Right lobe of liver (tissue), 6 donors: ENCODE measurements at regions not wholly inside any gene's neighbourhood (a gene's known extent, or its start where the extent isn't known, plus 50 kb on each side); places are given as distances from the start of the nearest gene placed in this dataset.
"Not testable (repeated sequence)": the region's sequence is repeated elsewhere in the genome, so short reads cannot be mapped to it uniquely, and the experiment has no call there.

Experiments
- ATAC-seq, 4 donors: fragments of 200-7000 bp; cut with Tn5 transposase; one replicate each; pipeline ENCODE4 v1.9.1; 2020; ENCODE audit warnings: mild to moderate bottlenecking in 4 of 4, moderate library complexity in 4 of 4
- DNase-seq, 3 donors: peaks; one replicate each; pipeline ENCODE4 v3.0.0-alpha.2; 2020
- H3K27ac ChIP-seq, 3 donors: fragments of 200-600 bp; one replicate each; pipeline ENCODE4 v1.8.0; 2022
- H3K27me3 ChIP-seq, 2 donors: fragments of 200-600 bp; one replicate each; pipeline ENCODE4 v1.8.0; 2022
- H3K36me3 ChIP-seq, 4 donors: fragments of 200-600 bp; sonication (generic) in 1 of 4; one replicate each; pipeline versions ENCODE4 v1.5.1 to v1.8.0; 2017 to 2022; ENCODE audit warnings: control low read depth in 1 of 4
- H3K4me1 ChIP-seq, 4 donors: fragments of 200-600 bp; sonication (generic) in 1 of 4; one replicate each; pipeline versions ENCODE4 v1.5.1 to v1.8.0; 2017 to 2022; ENCODE audit warnings: control low read depth in 1 of 4
- H3K4me3 ChIP-seq, 3 donors: fragments of 200-600 bp; one replicate each; pipeline ENCODE4 v1.8.0; 2022
- H3K9me3 ChIP-seq, 4 donors: fragments of 200-600 bp; sonication (generic) in 1 of 4; one replicate each; pipeline versions ENCODE4 v1.5.1 to v1.8.0; 2017 to 2022; ENCODE audit warnings: control low read depth in 1 of 4
- CTCF ChIP-seq, 4 donors: fragments of 200-600 bp in 3 of 4; fragments of 450-650 bp in 1 of 4; IDR thresholded peaks; one replicate each; pipeline versions ENCODE4 v1.5.1 to v1.8.0; 2016 to 2022; ENCODE audit warnings: antibody characterized with exemption in 4 of 4, mild to moderate bottlenecking in 2 of 4
- POLR2A ChIP-seq: fragments of 450-650 bp; IDR thresholded peaks from one replicate; pipeline ENCODE4 v1.6.1; 2017; ENCODE audit warnings: antibody characterized with exemption, mild to moderate bottlenecking
- WGBS: methylation state at CpG from one replicate; pipeline ENCODE4 v1.1.6; 2018; ENCODE audit warnings: low coverage, low lambda C conversion rate; ENCODE audit not compliant: insufficient coverage; ENCODE audit errors: missing lambda C conversion rate; 5-methylcytosine and 5-hydroxymethylcytosine counted together
- intact Hi-C, 2 donors: fragments of 100-400 bp; cut with DNase I; formaldehyde crosslinking; loops; one replicate each; pipeline versions ENCODE4 v1.11.2 to v1.14.1; 2022
- donor health status: DM: no; HTN: yes; CAD: no.
- donor health status: DM: no; HTN: no; CAD: no.
- donor health status: DM: no; HTN: no; CAD: no.
- donor health status: DM: no; HTN: yes; CAD: no.
- donor health status: DM: no; HTN: yes; CAD: no.

- no peak for DNase-seq
- intact Hi-C loops = no loop called here
These were observed 928.7 kb downstream of the DIPK2A start for GRCh38 chr3:144900366-144900765.

GRCh38 chr3:144907581-144907980 lies 936.0 kb downstream of the DIPK2A start:
- H3K27ac ChIP-seq, H3K4me1 ChIP-seq, H3K36me3 ChIP-seq, ATAC-seq, H3K27me3 ChIP-seq, H3K4me3 ChIP-seq, H3K9me3 ChIP-seq, DNase-seq, intact Hi-C loops: not testable (repeated sequence)
- WGBS = 28% methylated on average over 3 of the region's 3 CpGs

More at GRCh38 chr3:144900366-144900765, 928.7 kb downstream of the DIPK2A start:
- H3K4me3 ChIP-seq = no peak overlapping the region
- ATAC-seq = no peak
- no peaks in the 10 kb centered on the region for H3K36me3 ChIP-seq
- no peaks in the 10 kb centered on the region for H3K9me3 ChIP-seq
- no peaks in the 10 kb centered on the region for H3K4me1 ChIP-seq
- no peak for TF ChIP-seq POLR2A
- TF ChIP-seq CTCF (IDR thresholded peaks at IDR 0.05) = no peak
- no peak overlapping the region for H3K27ac ChIP-seq
- H3K27me3 ChIP-seq = no peaks in the 10 kb centered on the region

GRCh38 chr3:144912968-144913367 lies 941.3 kb downstream of the DIPK2A start:
- no peak overlapping the region for H3K27ac ChIP-seq
- intact Hi-C loops = no loop called here

GRCh38 chr3:144915202-144915601 lies 943.6 kb downstream of the DIPK2A start:
- ATAC-seq (peak in 2 of 4 donors; percentile 59 to 76), DNase-seq (no peak)
- intact Hi-C loops = no loop called here
- no peaks in the 10 kb centered on the region for H3K36me3 ChIP-seq
- H3K9me3 ChIP-seq = no peaks in the 10 kb centered on the region
- no peak overlapping the region for H3K27ac ChIP-seq
- WGBS = 7% methylated on average over 4 of the region's 5 CpGs
- H3K4me3 ChIP-seq = no peak overlapping the region
- H3K4me1 ChIP-seq = no peaks in the 10 kb centered on the region
- TF ChIP-seq POLR2A = no peak
- no peaks in the 10 kb centered on the region for H3K27me3 ChIP-seq

More at GRCh38 chr3:144912968-144913367, 941.3 kb downstream of the DIPK2A start:
- H3K4me3 ChIP-seq = no peak overlapping the region
- no peak for ATAC-seq
- no peaks in the 10 kb centered on the region for H3K4me1 ChIP-seq
- 63% methylated on average over 3 of the region's 7 CpGs for whole genome bisulfite sequencing
- H3K9me3 ChIP-seq = no peaks in the 10 kb centered on the region
- DNase-seq = no peak
- no peaks in the 10 kb centered on the region for H3K27me3 ChIP-seq
- no peaks in the 10 kb centered on the region for H3K36me3 ChIP-seq
- no peak for TF ChIP-seq CTCF (IDR thresholded peaks at IDR 0.05)
- no peak for TF ChIP-seq POLR2A

GRCh38 chr3:144921710-144922109 lies 950.1 kb downstream of the DIPK2A start:
- Histone ChIP-seq H3K4me3 (no peak overlapping the region), H3K4me1 (no peaks in the 10 kb centered on the region), H3K27me3 (no peaks in the 10 kb centered on the region), H3K27ac (no peak overlapping the region), H3K36me3 (no peaks in the 10 kb centered on the region), H3K9me3 (no peaks in the 10 kb centered on the region)
- 56% methylated on average over 2 of the region's 4 CpGs for WGBS
- DNase-seq (no peak), ATAC-seq (no peak)
- TF ChIP-seq POLR2A (no peak), CTCF (IDR thresholded peaks at IDR 0.05) (no peak)
- intact Hi-C loops = no loop called here
